Ishikawa (cell line): ENCODE measurements at regions not wholly inside any gene's neighbourhood (a gene's known extent, or its start where the extent isn't known, plus 50 kb on each side); places are given as distances from the start of the nearest gene placed in this dataset.

ENCODE experiments used
- CEBPB ChIP-seq: IDR thresholded peaks from 2 replicates; pipeline ENCODE4 v1.6.1; 2012
- EP300 ChIP-seq: IDR thresholded peaks from 2 replicates; pipeline ENCODE4 v1.6.1; 2012; ENCODE audit warnings: borderline replicate concordance
- RAD21 ChIP-seq: IDR thresholded peaks from 2 replicates; pipeline ENCODE4 v1.6.1; 2012; ENCODE audit warnings: low read depth
- REST ChIP-seq: IDR thresholded peaks from 2 replicates; pipeline ENCODE4 v1.6.1; 2012; ENCODE audit warnings: low read depth, mild to moderate bottlenecking
- TAF1 ChIP-seq: IDR thresholded peaks from 2 replicates; pipeline ENCODE4 v1.6.1; 2012; ENCODE audit warnings: low read depth, mild to moderate bottlenecking
- YY1 ChIP-seq: IDR thresholded peaks from 2 replicates; pipeline ENCODE4 v1.6.1; 2012; ENCODE audit warnings: low read depth

- TF ChIP-seq TAF1 (no peak), REST (no peak), CEBPB (no peak), YY1 (no peak), EP300 (no peak), RAD21 (no peak)
Observed at GRCh38 chr2:208830203-208830602, 423.6 kb downstream of the PTH2R start.
